Heart left ventricle (tissue), 16 donors: ENCODE measurements at regions not wholly inside any gene's neighbourhood (a gene's known extent, or its start where the extent isn't known, plus 50 kb on each side); places are given as distances from the start of the nearest gene placed in this dataset.
A peak's percentile ranks its signal among the peaks of the same experiment; 100 is the strongest.

Source experiments
- ATAC-seq, 4 donors: fragments of 200-7000 bp; cut with Tn5 transposase; one replicate each; pipeline ENCODE4 v1.9.1; 2020 to 2022; ENCODE audit warnings: moderate library complexity in 4 of 4, mild to moderate bottlenecking in 3 of 4, moderate number of reproducible peaks in 1 of 4
- DNase-seq, 5 donors: peaks; one replicate each; pipeline ENCODE4 v3.0.0-alpha.2; 2020
- H3K27ac ChIP-seq, 12 donors: fragments of 200-600 bp; sonication (generic) in 4 of 12; one replicate each; pipeline versions ENCODE4 v1.5.0 to v1.8.0; 2016 to 2022; ENCODE audit warnings: mild to moderate bottlenecking in 2 of 12
- H3K27me3 ChIP-seq, 9 donors: fragments of 200-600 bp; sonication (generic) in 2 of 9; one replicate each; pipeline versions ENCODE4 v1.5.1 to v1.8.0; 2016 to 2022; ENCODE audit warnings: mild to moderate bottlenecking in 3 of 9
- H3K36me3 ChIP-seq, 9 donors: fragments of 200-600 bp; sonication (generic) in 2 of 9; one replicate each; pipeline versions ENCODE4 v1.5.0 to v1.8.0; 2018 to 2022; ENCODE audit warnings: mild to moderate bottlenecking in 2 of 9
- H3K4me1 ChIP-seq, 12 donors: fragments of 200-600 bp; sonication (generic) in 4 of 12; one replicate each; pipeline versions ENCODE4 v1.5.0 to v1.8.0; 2016 to 2022; ENCODE audit warnings: mild to moderate bottlenecking in 3 of 12
- H3K4me3 ChIP-seq, 12 donors: fragments of 200-600 bp; sonication (generic) in 4 of 12; one replicate each; pipeline versions ENCODE4 v1.5.0 to v1.8.0; 2017 to 2022; ENCODE audit warnings: mild to moderate bottlenecking in 9 of 12, moderate library complexity in 4 of 12
- H3K9me3 ChIP-seq, 12 donors: fragments of 200-600 bp; sonication (generic) in 4 of 12; one replicate each; pipeline versions ENCODE4 v1.5.0 to v1.8.0; 2016 to 2022; ENCODE audit warnings: mild to moderate bottlenecking in 1 of 12
- CTCF ChIP-seq, 12 donors: fragments of 200-600 bp; sonication (generic) in 4 of 12; IDR thresholded peaks; one replicate each; pipeline versions ENCODE4 v1.5.0 to v1.8.0; 2018 to 2022; ENCODE audit warnings: antibody characterized with exemption in 12 of 12, mild to moderate bottlenecking in 5 of 12
- POLR2A ChIP-seq, 2 donors: fragments of 450-650 bp; IDR thresholded peaks; one replicate each; pipeline ENCODE4 v1.6.1; 2017; ENCODE audit warnings: antibody characterized with exemption in 2 of 2, mild to moderate bottlenecking in 2 of 2, moderate library complexity in 2 of 2
- WGBS, 4 donors: extraction: QIAGEN DNeasy Blood & Tissue Kit in 2 of 4; methylation state at CpG; one replicate each; pipeline versions ENCODE4 v1.1.5 to v1.1.7; 2013 to 2018; 5-methylcytosine and 5-hydroxymethylcytosine counted together
- intact Hi-C, 10 donors: fragments of 100-400 bp; cut with DNase I; formaldehyde crosslinking; loops; one replicate each; pipeline versions ENCODE4 v1.11.1 to v1.14.2; 2022
- donor health status: ischemic (EF 13 %, LVEDD 7.1; RV severe dilation, severe dysfunction).
- donor health status: healthy with polysubstance abuse.
- donor health status: DM: no; HTN: yes; CAD: no.
- donor health status: DM: no; HTN: no; CAD: no.
- donor health status: ischemic (EF 25% LVEDD 6.9; RV normal size, moderate dysfunction).
- donor health status: ischemic (EF 25% LVEDD 5.7; RV mildly dilated, moderate dysfunction).
- donor health status: healthy.
- donor health status: DM: yes; HTN: yes; CAD: no.
- donor health status: ischemic (EF 35%, LVEDD 5.7; RV mildly dilated, moderate dysfunction).
- donor health status: nonischemic (EF 11% LVEDD 7.7; RV severe dilation, severe dysfunction).
- donor health status: DM: yes; HTN: yes; CAD: no.
- donor health status: PGD.
- donor health status: ischemic (EF 29% LVEDD 5.4; RV normal size, mild dysfunction).
- donor health status: nonischemic (EF 23%, LVEDD 6.1; RV moderate dilation, normal function).

GRCh38 chr6:154593122-154593521, 82.6 kb upstream of the CNKSR3 start:
- WGBS, 4 donors: 48 to 63% (median 58%) methylated on average over 7 of the region's 7 CpGs
- no peak for TF ChIP-seq CTCF (IDR thresholded peaks at IDR 0.05)
- no peak for TF ChIP-seq POLR2A (IDR thresholded peaks at IDR 0.05)
- Histone ChIP-seq H3K9me3 (no peaks in the 10 kb centered on the region), H3K4me3 (peak overlapping the region in 1 of 12 donors; percentile 25), H3K27me3 (no peaks in the 10 kb centered on the region), H3K36me3 (no peaks in the 10 kb centered on the region), H3K4me1 (peaks cover 0 to 40% (median 8%) of the 10 kb centered on the region in 12 donors), H3K27ac (peak overlapping the region; percentile 48 to 90 (median 87))
- DNase-seq (peak in 4 of 5 donors; percentile 66 to 79 (median 68)), ATAC-seq (peak; percentile 84 to 94 (median 94))
- intact Hi-C loops: loop anchor here in 3 of 10 donors (1.0 to 10.0 kb wide), 3 partner anchors 78 to 83 kb away; partner anchors contain the start of gene CNKSR3 (in 3 of the 3)

GRCh38 chr6:154594496-154595198, 84.2 kb upstream of the CNKSR3 start:
- DNase-seq (no peak), ATAC-seq (no peak)
- TF ChIP-seq POLR2A (IDR thresholded peaks at IDR 0.05) (no peak), CTCF (IDR thresholded peaks at IDR 0.05) (no peak)
- no peaks in the 10 kb centered on the region for H3K27me3 ChIP-seq
- H3K36me3 ChIP-seq: no peaks in the 10 kb centered on the region
- H3K4me3 ChIP-seq: no peak overlapping the region
- 89 to 95% (median 94%) methylated on average over 9 of the region's 9 CpGs for WGBS, 4 donors
- H3K27ac ChIP-seq: peak overlapping the region in 3 of 12 donors; percentile 83 to 88 (median 87)
- peaks cover 0 to 40% (median 8%) of the 10 kb centered on the region in 12 donors for H3K4me1 ChIP-seq
- intact Hi-C loops: loop anchor here in 2 of 10 donors (5.0 to 10.0 kb wide), 2 partner anchors 80 to 82 kb away; partner anchors contain the start of gene CNKSR3 (in 2 of the 2)
- no peaks in the 10 kb centered on the region for H3K9me3 ChIP-seq

- intact Hi-C loops: loop anchor here in 1 of 10 donors (10.0 kb wide), 1 partner anchor 81 kb away; the partner anchor contains the start of gene CNKSR3
- Histone ChIP-seq H3K4me1 (peaks cover 0 to 37% (median 8%) of the 10 kb centered on the region in 12 donors), H3K27ac (peak overlapping the region in 5 of 12 donors; percentile 61 to 81 (median 69)), H3K9me3 (no peaks in the 10 kb centered on the region), H3K36me3 (no peaks in the 10 kb centered on the region), H3K4me3 (no peak overlapping the region), H3K27me3 (no peaks in the 10 kb centered on the region)
- DNase-seq: no peak
- no peak for ATAC-seq
- WGBS, 4 donors: 83 to 95% (median 87%) methylated on average over 1 of the region's 1 CpG
- no peak for TF ChIP-seq CTCF (IDR thresholded peaks at IDR 0.05)
- no peak for TF ChIP-seq POLR2A (IDR thresholded peaks at IDR 0.05)
Observed at GRCh38 chr6:154595538-154595937, 85.1 kb upstream of the CNKSR3 start.

- no peaks in the 10 kb centered on the region for H3K36me3 ChIP-seq
- H3K9me3 ChIP-seq: no peaks in the 10 kb centered on the region
- no peak for DNase-seq
- intact Hi-C loops: loop anchor here in 1 of 10 donors (10.0 kb wide), 1 partner anchor 81 kb away; the partner anchor contains the start of gene CNKSR3
- H3K4me1 ChIP-seq: peaks cover 0 to 33% (median 8%) of the 10 kb centered on the region in 12 donors
- no peaks in the 10 kb centered on the region for H3K27me3 ChIP-seq
- peak overlapping the region in 10 of 12 donors; percentile 20 to 81 (median 68) for H3K27ac ChIP-seq
- H3K4me3 ChIP-seq: no peak overlapping the region
- no peak for ATAC-seq
- no peak for TF ChIP-seq CTCF (IDR thresholded peaks at IDR 0.05)
- TF ChIP-seq POLR2A (IDR thresholded peaks at IDR 0.05): no peak
- 50 to 71% (median 67%) methylated on average over 2 of the region's 2 CpGs for WGBS, 4 donors
Observed at GRCh38 chr6:154596009-154596408, 85.5 kb upstream of the CNKSR3 start.
